IMR-90 (cell line): ENCODE measurements at regions not wholly inside any gene's neighbourhood (a gene's known extent, or its start where the extent isn't known, plus 50 kb on each side); places are given as distances from the start of the nearest gene placed in this dataset.

Experiments
- ATAC-seq: fragments of 200-7000 bp; cut with Tn5 transposase; 2 replicates; pipeline ENCODE4 v1.9.1; 2020; ENCODE audit warnings: low read depth, mild to moderate bottlenecking, moderate library complexity
- BruUV-seq: library from RNA; stranded (reverse); fragments of 400-500 nt; replicated peaks from 2 replicates; lab custom pipeline; 2021; lab: Mats Ljungman, UMichigan
- CTCF ChIA-PET: fragments of 300-600 bp; formaldehyde crosslinking; extraction: SDS; loops from one replicate; lab custom pipeline; 2021; ENCODE audit warnings: antibody characterized with exemption; lab: Yijun Ruan, JAX
- POLR2A ChIA-PET: fragments of 300-600 bp; sonication (Branson Sonifier 250); formaldehyde crosslinking; loops from one replicate; lab custom pipeline; 2022; ENCODE audit warnings: antibody characterized with exemption; ENCODE audit not compliant: unreplicated experiment; lab: Charles Lee
- DNase-seq: peaks from one replicate; pipeline ENCODE4 v3.0.0; 2013
- H2AFZ ChIP-seq: replicated peaks from 2 replicates; pipeline ENCODE3; 2013; ENCODE audit warnings: low read length, mild to moderate bottlenecking; ENCODE audit not compliant: poor library complexity
- H2AK5ac ChIP-seq: 2 replicates; pipeline ENCODE4 v1.6.1; 2013; ENCODE audit warnings: low read depth, low read length, inconsistent platforms
- H2AK9ac ChIP-seq: replicated peaks from 2 replicates; pipeline ENCODE3; 2013; ENCODE audit warnings: mild to moderate bottlenecking, low read depth, low read length, moderate library complexity; ENCODE audit not compliant: poor library complexity
- H2BK120ac ChIP-seq: 2 replicates; pipeline ENCODE4 v1.6.1; 2013; ENCODE audit warnings: low read depth, low read length, inconsistent platforms
- H2BK15ac ChIP-seq: 3 replicates; pipeline ENCODE4 v1.6.1; 2013; ENCODE audit warnings: low read depth, low read length, inconsistent platforms
- H2BK20ac ChIP-seq: 2 replicates; pipeline ENCODE4 v1.6.1; 2013; ENCODE audit warnings: low read depth, mild to moderate bottlenecking, inconsistent platforms, low read length, moderate library complexity
- H2BK5ac ChIP-seq: 2 replicates; pipeline ENCODE4 v1.6.1; 2013; ENCODE audit warnings: mild to moderate bottlenecking, low read depth, low read length, inconsistent platforms; ENCODE audit not compliant: poor library complexity, severe bottlenecking
- H3K14ac ChIP-seq: replicated peaks from 2 replicates; pipeline ENCODE4 v1.6.1; 2013; ENCODE audit warnings: low read depth, low read length, inconsistent platforms
- H3K18ac ChIP-seq: 2 replicates; pipeline ENCODE4 v1.6.1; 2013; ENCODE audit warnings: low read depth, low read length, control low read depth
- H3K23ac ChIP-seq: 2 replicates; pipeline ENCODE4 v1.6.1; 2013; ENCODE audit warnings: low read depth, low read length, inconsistent platforms
- H3K27ac ChIP-seq: 2 replicates; pipeline ENCODE4 v1.5.1; 2013; ENCODE audit warnings: mild to moderate bottlenecking, control low read depth, low read length; ENCODE audit not compliant: insufficient read depth
- H3K27me3 ChIP-seq: 2 replicates; pipeline ENCODE4 v1.6.1; 2013; ENCODE audit warnings: low read length; ENCODE audit not compliant: control insufficient read depth, insufficient read depth
- H3K36me3 ChIP-seq: 2 replicates; pipeline ENCODE4 v1.6.1; 2013; ENCODE audit warnings: low read length, mixed read lengths; ENCODE audit not compliant: control insufficient read depth, insufficient read depth
- H3K4ac ChIP-seq: 2 replicates; pipeline ENCODE4 v1.6.1; 2013; ENCODE audit warnings: low read depth, low read length, inconsistent platforms
- H3K4me1 ChIP-seq: 2 replicates; pipeline ENCODE4 v1.6.1; 2013; ENCODE audit warnings: low read length, mixed read lengths; ENCODE audit not compliant: control insufficient read depth, insufficient read depth
- H3K4me2 ChIP-seq: 2 replicates; pipeline ENCODE4 v1.6.1; 2013; ENCODE audit warnings: low read depth, mild to moderate bottlenecking, control low read depth, low read length, moderate library complexity
- H3K4me3 ChIP-seq: 2 replicates; pipeline ENCODE4 v1.5.1; 2013; ENCODE audit warnings: low read depth, mild to moderate bottlenecking, control low read depth, low read length, moderate library complexity; ENCODE audit not compliant: insufficient read depth
- H3K56ac ChIP-seq: 2 replicates; pipeline ENCODE4 v1.6.1; 2013; ENCODE audit warnings: low read length, inconsistent platforms; ENCODE audit not compliant: insufficient read depth; ENCODE audit errors: extremely low read depth
- H3K79me1 ChIP-seq, 2 experiments: 2 replicates each; pipeline ENCODE4 v1.6.1; 2013; ENCODE audit warnings: low read length in 2 of 2, inconsistent platforms in 1 of 2, low read depth in 1 of 2
- H3K9ac ChIP-seq: 2 replicates; pipeline ENCODE4 v1.6.1; 2013; ENCODE audit warnings: low read depth, low read length, control low read depth
- H3K9me1 ChIP-seq: 2 replicates; pipeline ENCODE4 v1.6.1; 2013; ENCODE audit warnings: low read length, inconsistent platforms; ENCODE audit not compliant: insufficient read depth
- H3K9me3 ChIP-seq: 2 replicates; pipeline ENCODE4 v1.6.1; 2013; ENCODE audit warnings: low read length; ENCODE audit not compliant: control insufficient read depth, insufficient read depth
- H4K20me1 ChIP-seq: 2 replicates; pipeline ENCODE4 v1.6.1; 2013; ENCODE audit warnings: low read length, inconsistent platforms; ENCODE audit not compliant: insufficient read depth
- H4K5ac ChIP-seq: 2 replicates; pipeline ENCODE4 v1.6.1; 2013; ENCODE audit warnings: mild to moderate bottlenecking, low read depth, low read length, control low read depth
- H4K8ac ChIP-seq, 2 experiments: 2 replicates each; pipeline ENCODE4 v1.6.1; 2013; ENCODE audit warnings: low read depth in 2 of 2, low read length in 2 of 2, control low read depth in 1 of 2, inconsistent platforms in 1 of 2
- H4K91ac ChIP-seq: 2 replicates; pipeline ENCODE4 v1.6.1; 2013; ENCODE audit warnings: low read depth, low read length, inconsistent platforms; ENCODE audit not compliant: insufficient read depth
- BHLHE40 ChIP-seq: fragments of 150-350 bp; IDR thresholded peaks from 2 replicates; pipeline ENCODE4 v1.6.1; 2016; ENCODE audit warnings: mild to moderate bottlenecking, low read depth, low read length
- CTCF ChIP-seq: conservative IDR thresholded peaks from 2 replicates; pipeline ENCODE4 v1.5.1; 2012; ENCODE audit warnings: mild to moderate bottlenecking, low read depth, low read length, improper control_type of control experiment
- FOS ChIP-seq: fragments of 150-350 bp; IDR thresholded peaks from 2 replicates; pipeline ENCODE4 v1.6.1; 2016; ENCODE audit warnings: low read depth, low read length
- MAZ ChIP-seq: IDR thresholded peaks from 2 replicates; pipeline ENCODE4 v1.6.1; 2012; ENCODE audit warnings: low read depth, mild to moderate bottlenecking, low read length, improper control_type of control experiment, moderate library complexity, borderline replicate concordance
- NFE2L2 ChIP-seq: fragments of 150-350 bp; IDR thresholded peaks from 2 replicates; pipeline ENCODE4 v1.6.1; 2016; ENCODE audit warnings: low read depth, mild to moderate bottlenecking, low read length
- RCOR1 ChIP-seq: IDR thresholded peaks from 2 replicates; pipeline ENCODE4 v1.6.1; 2012; ENCODE audit warnings: mild to moderate bottlenecking, low read length, improper control_type of control experiment; ENCODE audit not compliant: insufficient replicate concordance
- RFX5 ChIP-seq: IDR thresholded peaks from 2 replicates; pipeline ENCODE4 v1.8.0; 2012; ENCODE audit warnings: low read depth, mild to moderate bottlenecking, low read length, moderate library complexity
- USF2 ChIP-seq: fragments of 150-350 bp; IDR thresholded peaks from 2 replicates; pipeline ENCODE4 v1.6.1; 2017; ENCODE audit warnings: mild to moderate bottlenecking, antibody characterized with exemption, low read length, low read depth
- dilution Hi-C: fragments of 300-500 bp; cut with HindIII; formaldehyde crosslinking; loops from one replicate; pipeline ENCODE4 v1.14.3; 2018; ENCODE audit warnings: low sequenced_read_pairs; ENCODE audit not compliant: unreplicated experiment
- in situ Hi-C: fragments of 300-500 bp; cut with MboI; formaldehyde crosslinking; loops from 3 replicates; pipeline ENCODE4 v1.14.3; 2019; ENCODE audit warnings: low sequenced_read_pairs, inconsistent platforms, mixed read lengths
- intact Hi-C: fragments of 100-400 bp; cut with micrococcal nuclease; formaldehyde crosslinking; loops from 2 replicates; pipeline ENCODE4 v1.10.0; 2022

- Histone ChIP-seq H2AK5ac (no peak overlapping the region), H3K4me3 (no peak overlapping the region), H3K4me1 (no peaks in the 10 kb centered on the region), H4K8ac (no peak overlapping the region), H3K79me1 (no peaks in the 10 kb centered on the region), H3K4me2 (no peak overlapping the region), H3K9ac (no peak overlapping the region), H4K91ac (no peak overlapping the region), H3K23ac (no peak overlapping the region), H3K27ac (no peak overlapping the region), H2BK5ac (no peak overlapping the region), H3K36me3 (no peaks in the 10 kb centered on the region), H2BK20ac (no peak overlapping the region), H2BK120ac (no peak overlapping the region), H3K14ac (no peak overlapping the region), H4K5ac (no peak overlapping the region), H2BK15ac (no peak overlapping the region), H4K20me1 (no peaks in the 10 kb centered on the region), H3K56ac (no peak overlapping the region), H3K4ac (no peak overlapping the region), H2AFZ (no peak overlapping the region), H3K9me3 (no peaks in the 10 kb centered on the region), H2AK9ac (no peak overlapping the region), H3K18ac (no peak overlapping the region), H3K27me3 (no peaks in the 10 kb centered on the region; the same call in none of the 2 replicates), H3K9me1 (no peaks in the 10 kb centered on the region)
- DNase-seq: peak; percentile 13
- TF ChIP-seq RFX5: no peak
- no peak for TF ChIP-seq CTCF
- no peak for TF ChIP-seq RCOR1
- TF ChIP-seq BHLHE40: no peak
- no peak for TF ChIP-seq NFE2L2
- TF ChIP-seq FOS: no peak
- TF ChIP-seq MAZ: no peak
- no peak for TF ChIP-seq USF2
- in situ Hi-C loops: no loop called here
- intact Hi-C loops: no loop called here
- dilution Hi-C loops: no loop called here
- ChIA-PET POLR2A (no interaction called here), CTCF (no interaction called here)
- ATAC-seq: peak; percentile 72
- no TSS peak for BruUV-seq
Measured at GRCh38 chrX:7215842-7216241, 67.9 kb upstream of the PUDP start.
